Neural cell (in vitro differentiated cells): ENCODE measurements at regions not wholly inside any gene's neighbourhood (a gene's known extent, or its start where the extent isn't known, plus 50 kb on each side); places are given as distances from the start of the nearest gene placed in this dataset.

Experiments used
- H2AFZ ChIP-seq: fragments of 200-600, 300-800 bp; sonication (generic), shearing (Covaris generic); 2 replicates; pipeline ENCODE4 v1.6.0; 2014; ENCODE audit warnings: low read depth, mild to moderate bottlenecking, antibody characterized with exemption, low read length, moderate library complexity
- H3F3A ChIP-seq: fragments of 200-600 bp; shearing (Covaris generic); 2 replicates; pipeline ENCODE4 v1.6.1; 2016; ENCODE audit warnings: mild to moderate bottlenecking, moderate library complexity, mixed read lengths, antibody characterized with exemption, low read length; ENCODE audit not compliant: insufficient read depth, poor library complexity, severe bottlenecking
- H3K27ac ChIP-seq: fragments of 200-600, 300-800 bp; sonication (generic), shearing (Covaris generic); 2 replicates; pipeline ENCODE4 v1.5.1; 2014; ENCODE audit warnings: mild to moderate bottlenecking, low read length, moderate library complexity
- H3K27me3 ChIP-seq: fragments of 300-800, 200-600 bp; sonication (generic), shearing (Covaris generic); 2 replicates; pipeline ENCODE4 v1.6.0; 2014; ENCODE audit warnings: mild to moderate bottlenecking, low read depth, low read length, moderate library complexity; ENCODE audit not compliant: insufficient read depth
- H3K36me3 ChIP-seq: fragments of 300-800, 200-600 bp; sonication (generic), shearing (Covaris generic); 2 replicates; pipeline ENCODE4 v1.5.1; 2014; ENCODE audit warnings: mild to moderate bottlenecking, antibody characterized with exemption, low read length, moderate library complexity; ENCODE audit not compliant: insufficient read depth
- H3K4me2 ChIP-seq: fragments of 300-800, 200-600 bp; sonication (generic), shearing (Covaris generic); 2 replicates; pipeline ENCODE4 v1.6.0; 2014; ENCODE audit warnings: mild to moderate bottlenecking, low read length
- H3K4me3 ChIP-seq: fragments of 300-800, 200-600 bp; sonication (generic), shearing (Covaris generic); 2 replicates; pipeline ENCODE4 v1.5.1; 2014; ENCODE audit warnings: mild to moderate bottlenecking, low read length, moderate library complexity
- H3K79me2 ChIP-seq: fragments of 200-600 bp; shearing (Covaris generic); replicated peaks from 2 replicates; pipeline ENCODE4 v1.6.0; 2014; ENCODE audit warnings: mild to moderate bottlenecking, low read length, moderate library complexity; ENCODE audit not compliant: insufficient read depth
- H3K9ac ChIP-seq: fragments of 300-800, 200-600 bp; sonication (generic), shearing (Covaris generic); 2 replicates; pipeline ENCODE4 v1.6.1; 2016; ENCODE audit warnings: mild to moderate bottlenecking, low read length, mixed read lengths
- H3K9me2 ChIP-seq: fragments of 200-600 bp; shearing (Covaris generic); 2 replicates; pipeline ENCODE4 v1.6.1; 2016; ENCODE audit warnings: mild to moderate bottlenecking, low read length, mixed read lengths; ENCODE audit not compliant: insufficient read depth
- H3K9me3 ChIP-seq: fragments of 200-600, 300-800 bp; sonication (generic), shearing (Covaris generic); 2 replicates; pipeline ENCODE4 v1.6.1; 2016; ENCODE audit warnings: mild to moderate bottlenecking, mixed run types, low read length, moderate library complexity, mixed read lengths
- H4K20me1 ChIP-seq: fragments of 200-600 bp; shearing (Covaris generic); 2 replicates; pipeline ENCODE4 v1.6.1; 2016; ENCODE audit warnings: mild to moderate bottlenecking, mixed run types; ENCODE audit not compliant: insufficient read depth
- EP300 ChIP-seq: fragments of 450-650 bp; conservative IDR thresholded peaks from 2 replicates; pipeline ENCODE4 v1.6.1; 2014; ENCODE audit warnings: antibody characterized with exemption, mild to moderate bottlenecking, moderate library complexity; ENCODE audit not compliant: poor library complexity, severe bottlenecking
- EZH2 ChIP-seq: fragments of 200-600, 300-800 bp; shearing (Covaris generic), sonication (generic); IDR thresholded peaks from 2 replicates; pipeline ENCODE4 v1.6.1; 2014; ENCODE audit warnings: antibody characterized with exemption, low read length, borderline replicate concordance, mild to moderate bottlenecking; ENCODE audit not compliant: insufficient read depth, poor library complexity, severe bottlenecking
- MXI1 ChIP-seq: fragments of 450-650 bp; conservative IDR thresholded peaks from 2 replicates; pipeline ENCODE4 v1.6.1; 2014; ENCODE audit warnings: antibody characterized with exemption, mild to moderate bottlenecking; ENCODE audit not compliant: poor library complexity, severe bottlenecking
- POLR2AphosphoS5 ChIP-seq: IDR thresholded peaks from 2 replicates; pipeline ENCODE4 v1.6.1; 2012
- RAD21 ChIP-seq: fragments of 450-650 bp; conservative IDR thresholded peaks from 2 replicates; pipeline ENCODE4 v1.6.1; 2014; ENCODE audit warnings: antibody characterized with exemption, mild to moderate bottlenecking, moderate library complexity
- SMC3 ChIP-seq: fragments of 450-650 bp; conservative IDR thresholded peaks from 2 replicates; pipeline ENCODE4 v1.6.1; 2014; ENCODE audit warnings: antibody characterized with exemption, mild to moderate bottlenecking, moderate library complexity; ENCODE audit not compliant: poor library complexity
- TAF1 ChIP-seq: IDR thresholded peaks from 2 replicates; pipeline ENCODE4 v1.6.1; 2012; ENCODE audit warnings: low read depth
- TF ChIP-seq, protein P1 (sequence below): IDR thresholded peaks from 2 replicates; pipeline ENCODE4 v1.6.1; 2012; ENCODE audit warnings: borderline replicate concordance
- TF ChIP-seq, protein P2 (sequence below): fragments of 450-650 bp; IDR thresholded peaks from 2 replicates; pipeline ENCODE4 v1.5.1; 2014; ENCODE audit warnings: antibody characterized with exemption, mild to moderate bottlenecking, moderate library complexity; ENCODE audit not compliant: poor library complexity, severe bottlenecking

DNA sequence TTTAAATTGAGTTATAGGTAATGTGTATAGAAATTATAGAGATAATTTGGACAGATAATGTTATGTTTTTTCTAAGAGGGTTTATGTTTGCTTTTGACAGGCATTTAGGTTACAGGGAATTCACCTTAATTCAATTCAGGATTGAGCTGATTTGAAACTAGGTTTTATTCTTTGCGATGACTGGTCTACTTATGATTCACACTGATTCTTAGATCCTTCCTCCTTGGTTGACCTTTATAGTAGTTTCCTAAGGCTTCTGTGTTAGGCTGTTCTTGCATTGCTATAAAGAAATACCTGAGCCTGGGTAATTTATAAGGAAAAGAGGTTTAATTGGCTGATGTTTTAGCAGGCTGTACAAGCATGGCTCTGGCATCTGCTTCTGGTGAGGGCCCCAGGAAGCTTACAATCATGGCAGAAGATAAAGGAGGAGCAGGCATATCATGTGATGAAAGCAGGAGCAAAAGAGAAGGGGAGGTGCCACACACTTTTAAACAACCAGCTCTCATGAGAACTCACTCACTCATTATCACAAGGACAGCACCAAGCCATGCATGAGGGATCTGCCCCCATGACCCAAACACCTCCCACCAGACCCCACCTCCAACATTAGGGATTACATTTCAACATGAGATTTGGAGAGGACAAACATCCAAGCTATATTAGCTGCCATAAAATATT is 155.0 kb upstream of the SFRP2 start:
- Histone ChIP-seq H3K27me3 (no peaks in the 10 kb centered on the region), H3K4me3 (no peak overlapping the region), H3K9ac (no peak overlapping the region), H2AFZ (no peak overlapping the region), H3K79me2 (no peaks in the 10 kb centered on the region), H4K20me1 (no peaks in the 10 kb centered on the region), H3K27ac (no peak overlapping the region), H3K9me2 (no peaks in the 10 kb centered on the region), H3K9me3 (peaks cover 11% of the 10 kb centered on the region), H3K36me3 (no peaks in the 10 kb centered on the region), H3F3A (no peaks in the 10 kb centered on the region), H3K4me2 (no peak overlapping the region)
- TF ChIP-seq MXI1: no peak
- TF ChIP-seq, protein P1, sequence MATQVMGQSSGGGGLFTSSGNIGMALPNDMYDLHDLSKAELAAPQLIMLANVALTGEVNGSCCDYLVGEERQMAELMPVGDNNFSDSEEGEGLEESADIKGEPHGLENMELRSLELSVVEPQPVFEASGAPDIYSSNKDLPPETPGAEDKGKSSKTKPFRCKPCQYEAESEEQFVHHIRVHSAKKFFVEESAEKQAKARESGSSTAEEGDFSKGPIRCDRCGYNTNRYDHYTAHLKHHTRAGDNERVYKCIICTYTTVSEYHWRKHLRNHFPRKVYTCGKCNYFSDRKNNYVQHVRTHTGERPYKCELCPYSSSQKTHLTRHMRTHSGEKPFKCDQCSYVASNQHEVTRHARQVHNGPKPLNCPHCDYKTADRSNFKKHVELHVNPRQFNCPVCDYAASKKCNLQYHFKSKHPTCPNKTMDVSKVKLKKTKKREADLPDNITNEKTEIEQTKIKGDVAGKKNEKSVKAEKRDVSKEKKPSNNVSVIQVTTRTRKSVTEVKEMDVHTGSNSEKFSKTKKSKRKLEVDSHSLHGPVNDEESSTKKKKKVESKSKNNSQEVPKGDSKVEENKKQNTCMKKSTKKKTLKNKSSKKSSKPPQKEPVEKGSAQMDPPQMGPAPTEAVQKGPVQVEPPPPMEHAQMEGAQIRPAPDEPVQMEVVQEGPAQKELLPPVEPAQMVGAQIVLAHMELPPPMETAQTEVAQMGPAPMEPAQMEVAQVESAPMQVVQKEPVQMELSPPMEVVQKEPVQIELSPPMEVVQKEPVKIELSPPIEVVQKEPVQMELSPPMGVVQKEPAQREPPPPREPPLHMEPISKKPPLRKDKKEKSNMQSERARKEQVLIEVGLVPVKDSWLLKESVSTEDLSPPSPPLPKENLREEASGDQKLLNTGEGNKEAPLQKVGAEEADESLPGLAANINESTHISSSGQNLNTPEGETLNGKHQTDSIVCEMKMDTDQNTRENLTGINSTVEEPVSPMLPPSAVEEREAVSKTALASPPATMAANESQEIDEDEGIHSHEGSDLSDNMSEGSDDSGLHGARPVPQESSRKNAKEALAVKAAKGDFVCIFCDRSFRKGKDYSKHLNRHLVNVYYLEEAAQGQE: no peak
- TF ChIP-seq SMC3: no peak
- no peak for TF ChIP-seq RAD21
- TF ChIP-seq EZH2: no peak
- no peak for TF ChIP-seq TAF1
- TF ChIP-seq POLR2AphosphoS5: no peak
- TF ChIP-seq, protein P2, sequence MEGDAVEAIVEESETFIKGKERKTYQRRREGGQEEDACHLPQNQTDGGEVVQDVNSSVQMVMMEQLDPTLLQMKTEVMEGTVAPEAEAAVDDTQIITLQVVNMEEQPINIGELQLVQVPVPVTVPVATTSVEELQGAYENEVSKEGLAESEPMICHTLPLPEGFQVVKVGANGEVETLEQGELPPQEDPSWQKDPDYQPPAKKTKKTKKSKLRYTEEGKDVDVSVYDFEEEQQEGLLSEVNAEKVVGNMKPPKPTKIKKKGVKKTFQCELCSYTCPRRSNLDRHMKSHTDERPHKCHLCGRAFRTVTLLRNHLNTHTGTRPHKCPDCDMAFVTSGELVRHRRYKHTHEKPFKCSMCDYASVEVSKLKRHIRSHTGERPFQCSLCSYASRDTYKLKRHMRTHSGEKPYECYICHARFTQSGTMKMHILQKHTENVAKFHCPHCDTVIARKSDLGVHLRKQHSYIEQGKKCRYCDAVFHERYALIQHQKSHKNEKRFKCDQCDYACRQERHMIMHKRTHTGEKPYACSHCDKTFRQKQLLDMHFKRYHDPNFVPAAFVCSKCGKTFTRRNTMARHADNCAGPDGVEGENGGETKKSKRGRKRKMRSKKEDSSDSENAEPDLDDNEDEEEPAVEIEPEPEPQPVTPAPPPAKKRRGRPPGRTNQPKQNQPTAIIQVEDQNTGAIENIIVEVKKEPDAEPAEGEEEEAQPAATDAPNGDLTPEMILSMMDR: no peak
- no peak for TF ChIP-seq EP300

DNA sequence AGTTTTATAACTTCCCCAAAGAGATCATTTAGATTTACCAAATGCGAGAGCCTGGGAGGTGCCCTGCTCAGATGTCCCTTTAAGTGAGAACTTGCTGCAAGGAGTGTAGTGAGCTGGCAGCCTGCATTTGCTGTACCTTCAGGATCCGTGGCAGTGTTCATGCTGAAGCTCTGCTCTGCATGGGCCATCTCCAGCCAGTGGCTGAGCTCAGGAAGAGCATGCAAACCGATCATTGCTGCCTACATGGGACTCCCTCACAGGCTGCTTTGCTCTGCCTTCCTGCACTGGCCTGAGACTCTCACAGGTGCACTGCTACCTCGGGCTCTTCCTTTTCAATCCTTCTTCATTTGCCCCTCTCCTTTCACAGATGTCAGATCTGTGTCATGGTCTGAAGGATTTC is 152.0 kb upstream of the SFRP2 start:
- H3K9ac ChIP-seq: no peak overlapping the region

More for the DNA sequence above, 152.0 kb upstream of the SFRP2 start:
- TF ChIP-seq EP300: no peak
- TF ChIP-seq, protein P1: no peak
- no peak for TF ChIP-seq EZH2
- TF ChIP-seq MXI1: no peak
- Histone ChIP-seq H2AFZ (no peak overlapping the region), H3K27me3 (no peaks in the 10 kb centered on the region), H3K27ac (no peak overlapping the region), H3K9me3 (peaks cover 6% of the 10 kb centered on the region), H3K4me2 (no peak overlapping the region), H3K36me3 (no peaks in the 10 kb centered on the region), H3K9me2 (no peaks in the 10 kb centered on the region), H3K4me3 (no peak overlapping the region), H4K20me1 (no peaks in the 10 kb centered on the region), H3K79me2 (no peaks in the 10 kb centered on the region), H3F3A (no peaks in the 10 kb centered on the region)
